GM12878 (cell line): ENCODE measurements at regions not wholly inside any gene's neighbourhood (a gene's known extent, or its start where the extent isn't known, plus 50 kb on each side); places are given as distances from the start of the nearest gene placed in this dataset.

Experiments used
- ATAC-seq: fragments of 200-7000 bp; cut with Tn5 transposase; 3 replicates; pipeline ENCODE4 v1.9.1; 2020; ENCODE audit warnings: mild to moderate bottlenecking, moderate library complexity
- BruUV-seq: library from RNA; stranded (reverse); fragments of 400-500 nt; replicated peaks from 2 replicates; lab custom pipeline; 2021; lab: Mats Ljungman, UMichigan
- CTCF ChIA-PET: fragments of 300-600 bp; sonication (Branson Sonifier 250); formaldehyde crosslinking; extraction: SDS; loops from one replicate; lab custom pipeline; 2021; ENCODE audit warnings: inconsistent platforms; lab: Yijun Ruan, JAX
- POLR2A ChIA-PET: fragments of 350-600 bp; formaldehyde crosslinking; extraction: SDS; loops from one replicate; lab custom pipeline; 2021; ENCODE audit warnings: inconsistent platforms; lab: Charles Lee
- RAD21 ChIA-PET: fragments of 300-600 bp; sonication (Branson Sonifier 250); formaldehyde crosslinking; loops from one replicate; lab custom pipeline; 2023; ENCODE audit warnings: antibody characterized with exemption; ENCODE audit not compliant: unreplicated experiment; lab: Charles Lee
- SMC1A ChIA-PET: fragments of 300-600 bp; sonication (Branson Sonifier 250); formaldehyde crosslinking; loops from one replicate; lab custom pipeline; 2023; ENCODE audit not compliant: unreplicated experiment, uncharacterized antibody; lab: Charles Lee
- DNase-seq: peaks from one replicate; pipeline ENCODE4 v3.0.0-alpha.2; 2011; ENCODE audit warnings: low read depth, low spot score
- FAIRE-seq: peaks from 3 replicates; lab custom pipeline; 2011; peaks lifted over from hg19 to GRCh38; lab: Jason Lieb, UNC
- H2AFZ ChIP-seq: 2 replicates; pipeline ENCODE4 v1.6.0; 2011; ENCODE audit warnings: low read depth, low read length, control low read depth; ENCODE audit not compliant: control insufficient read depth
- H3K27ac ChIP-seq: 2 replicates; pipeline ENCODE4 v1.5.1; 2011; ENCODE audit warnings: control low read depth; ENCODE audit not compliant: control insufficient read depth, insufficient read depth
- H3K27me3 ChIP-seq, 2 experiments: replicated peaks in 1 of 2; 2 replicates each; pipeline versions ENCODE4 v1.6.0 to v1.6.1; 2011; ENCODE audit warnings: low read length in 1 of 2; ENCODE audit not compliant: control insufficient read depth in 2 of 2, insufficient read depth in 2 of 2
- H3K36me3 ChIP-seq, 2 experiments: 2 replicates each; pipeline ENCODE4 v1.5.1; 2011; ENCODE audit warnings: low read length in 1 of 2; ENCODE audit not compliant: control insufficient read depth in 2 of 2, insufficient read depth in 2 of 2
- H3K4me1 ChIP-seq: 2 replicates; pipeline ENCODE4 v1.6.1; 2011; ENCODE audit warnings: mild to moderate bottlenecking, low read length, moderate library complexity, mixed read lengths; ENCODE audit not compliant: control insufficient read depth, insufficient read depth
- H3K4me2 ChIP-seq: 2 replicates; pipeline ENCODE4 v1.6.0; 2011; ENCODE audit warnings: control low read depth; ENCODE audit not compliant: control insufficient read depth, insufficient read depth
- H3K4me3 ChIP-seq: fragments of 200-600 bp; sonication (generic); 2 replicates; pipeline ENCODE4 v1.5.1; 2016
- H3K79me2 ChIP-seq: 2 replicates; pipeline ENCODE4 v1.6.0; 2011; ENCODE audit warnings: low read length; ENCODE audit not compliant: control insufficient read depth, insufficient read depth
- H3K9ac ChIP-seq: 2 replicates; pipeline ENCODE4 v1.8.0; 2011; ENCODE audit warnings: low read length, control low read depth, mixed read lengths; ENCODE audit not compliant: control insufficient read depth, insufficient read depth
- H3K9me3 ChIP-seq: replicated peaks from 3 replicates; pipeline ENCODE4 v1.5.1; 2011; ENCODE audit warnings: mild to moderate bottlenecking, low read length; ENCODE audit not compliant: control insufficient read depth, insufficient read depth
- H4K20me1 ChIP-seq: 2 replicates; pipeline ENCODE4 v1.6.0; 2011; ENCODE audit not compliant: control insufficient read depth, insufficient read depth
- BCL11A ChIP-seq: IDR thresholded peaks from 2 replicates; pipeline ENCODE4 v1.6.1; 2011; ENCODE audit warnings: low read depth, low read length
- CEBPB ChIP-seq, 2 experiments: fragments of 150-350 bp in 1 of 2; IDR thresholded peaks; 2 replicates each; pipeline ENCODE4 v1.6.1; 2012 to 2014; ENCODE audit warnings: low read depth in 2 of 2, low read length in 2 of 2, borderline replicate concordance in 1 of 2, inconsistent platforms in 1 of 2
- CHD1 ChIP-seq: IDR thresholded peaks from 2 replicates; pipeline ENCODE4 v1.6.1; 2012; ENCODE audit warnings: low read depth, low read length, improper control_type of control experiment
- CREM ChIP-seq: IDR thresholded peaks from 2 replicates; pipeline ENCODE4 v1.6.1; 2014; ENCODE audit warnings: antibody characterized with exemption, low read depth
- DPF2 ChIP-seq: fragments of 450-650 bp; IDR thresholded peaks from 2 replicates; pipeline ENCODE4 v1.6.1; 2017; ENCODE audit warnings: mild to moderate bottlenecking
- E2F8 ChIP-seq: fragments of 450-650 bp; IDR thresholded peaks from 2 replicates; pipeline ENCODE4 v1.6.1; 2018; ENCODE audit warnings: mild to moderate bottlenecking, low read depth, moderate library complexity; ENCODE audit not compliant: partially characterized antibody
- GABPA ChIP-seq: IDR thresholded peaks from 2 replicates; pipeline ENCODE4 v1.6.1; 2014; ENCODE audit warnings: antibody characterized with exemption, low read depth, mild to moderate bottlenecking, inconsistent platforms
- GATAD2B ChIP-seq: fragments of 450-650 bp; conservative IDR thresholded peaks from 2 replicates; pipeline ENCODE4 v1.6.1; 2017; ENCODE audit warnings: low read depth, mild to moderate bottlenecking, moderate library complexity
- HDAC2 ChIP-seq: fragments of 200-600 bp; sonication (generic); IDR thresholded peaks from 2 replicates; pipeline ENCODE4 v1.6.1; 2017
- KDM1A ChIP-seq: fragments of 200-600 bp; sonication (generic); IDR thresholded peaks from 2 replicates; pipeline ENCODE4 v1.6.1; 2016; ENCODE audit warnings: borderline replicate concordance
- KLF5 ChIP-seq: fragments of 450-650 bp; IDR thresholded peaks from 2 replicates; pipeline ENCODE4 v1.6.1; 2014; ENCODE audit warnings: mild to moderate bottlenecking; ENCODE audit not compliant: partially characterized antibody
- NFIC ChIP-seq: IDR thresholded peaks from 2 replicates; pipeline ENCODE4 v1.6.1; 2012; ENCODE audit warnings: low read depth, mild to moderate bottlenecking, inconsistent platforms, low read length, moderate library complexity
- NR2C1 ChIP-seq: fragments of 450-650 bp; IDR thresholded peaks from 2 replicates; pipeline ENCODE4 v1.6.1; 2017; ENCODE audit warnings: antibody characterized with exemption, mild to moderate bottlenecking, moderate library complexity
- POLR2A ChIP-seq: IDR thresholded peaks from 2 replicates; pipeline ENCODE4 v1.6.1; 2011; ENCODE audit warnings: low read depth, mild to moderate bottlenecking, low read length
- POLR2AphosphoS5 ChIP-seq: IDR thresholded peaks from 2 replicates; pipeline ENCODE4 v1.6.1; 2011; ENCODE audit warnings: mild to moderate bottlenecking, low read length, inconsistent platforms
- SMAD1 ChIP-seq: fragments of 450-650 bp; IDR thresholded peaks from 2 replicates; pipeline ENCODE4 v1.6.1; 2018; ENCODE audit warnings: mild to moderate bottlenecking, low read depth; ENCODE audit not compliant: partially characterized antibody
- TCF7 ChIP-seq: IDR thresholded peaks from 2 replicates; pipeline ENCODE4 v1.6.1; 2014; ENCODE audit warnings: antibody characterized with exemption, borderline replicate concordance
- WGBS: methylation state at CpG from one replicate; pipeline ENCODE4 v1.1.6; 2016; ENCODE audit warnings: low lambda C conversion rate; ENCODE audit not compliant: insufficient replicate concordance, insufficient coverage; ENCODE audit errors: missing lambda C conversion rate; 5-methylcytosine and 5-hydroxymethylcytosine counted together
- in situ Hi-C: fragments of 300-500 bp; cut with MboI; formaldehyde crosslinking; loops from 9 replicates; pipeline ENCODE4 v1.14.3; 2018; ENCODE audit warnings: mixed read lengths
- intact Hi-C: fragments of 100-400 bp; cut with micrococcal nuclease; formaldehyde crosslinking; loops from one replicate; pipeline ENCODE4 v1.14.2; 2022; ENCODE audit not compliant: unreplicated experiment

- ChIA-PET POLR2A (no interaction called here), CTCF (no interaction called here)
These were observed 425.7 kb upstream of the PPP2R3A start for GRCh38 chr3:135539854-135540253.

GRCh38 chr3:135549928-135550494 lies 415.5 kb upstream of the PPP2R3A start:
- no peak for DNase-seq
- CTCF ChIA-PET, result no interaction called here
- no peaks in the 10 kb centered on the region for H3K4me1 ChIP-seq
- no peak overlapping the region for H3K27ac ChIP-seq
- WGBS, result 46% methylated on average over 4 of the region's 4 CpGs
- POLR2A ChIA-PET, result no interaction called here
- H3K36me3 ChIP-seq, result no peaks in the 10 kb centered on the region
- no peak for FAIRE-seq
- H3K79me2 ChIP-seq, result no peaks in the 10 kb centered on the region
- ATAC-seq, result no peak
- intact Hi-C loops (no loop called here), in situ Hi-C loops (no loop called here)
- H3K9ac ChIP-seq, result no peak overlapping the region
- RAD21 ChIA-PET, result no interaction called here
- H4K20me1 ChIP-seq, result no peaks in the 10 kb centered on the region; the same call in 1 of the 2 replicates
- H2AFZ ChIP-seq, result no peak overlapping the region
- H3K9me3 ChIP-seq, result no peaks in the 10 kb centered on the region
- no peaks in the 10 kb centered on the region; a peak in 1 of 4 replicates for H3K27me3 ChIP-seq
- SMC1A ChIA-PET, result no interaction called here
- no peak overlapping the region for H3K4me2 ChIP-seq
- H3K4me3 ChIP-seq, result no peak overlapping the region
- BruUV-seq, result no TSS peak
- no peak for TF ChIP-seq E2F8
- no peak for TF ChIP-seq NR2C1
- TF ChIP-seq KDM1A, result no peak
- no peak for TF ChIP-seq DPF2
- TF ChIP-seq POLR2AphosphoS5, result no peak
- no peak for TF ChIP-seq KLF5
- TF ChIP-seq GABPA, result no peak
- TF ChIP-seq GATAD2B, result no peak
- TF ChIP-seq TCF7, result no peak
- no peak for TF ChIP-seq POLR2A
- TF ChIP-seq NFIC, result no peak
- no peak for TF ChIP-seq HDAC2
- TF ChIP-seq CHD1, result no peak
- no peak for TF ChIP-seq CEBPB (IDR thresholded peaks at IDR 0.05; ENCODE audit: borderline replicate concordance in 1 of 2, low read depth in 2 of 2, low read length in 2 of 2)
- no peak for TF ChIP-seq SMAD1
- no peak for TF ChIP-seq BCL11A
- no peak for TF ChIP-seq CREM

More at GRCh38 chr3:135539854-135540253, 425.7 kb upstream of the PPP2R3A start:
- no peak for ATAC-seq
- intact Hi-C loops, result no loop called here
- in situ Hi-C loops, result no loop called here
- Histone ChIP-seq H3K27ac (no peak overlapping the region), H3K4me3 (no peak overlapping the region), H3K27me3 (no peaks in the 10 kb centered on the region), H3K79me2 (no peaks in the 10 kb centered on the region), H3K36me3 (no peaks in the 10 kb centered on the region), H3K4me2 (no peak overlapping the region), H2AFZ (no peak overlapping the region), H4K20me1 (no peaks in the 10 kb centered on the region; the same call in 1 of the 2 replicates)
- BruUV-seq, result no TSS peak
- WGBS, result 59% methylated on average over 3 of the region's 3 CpGs
- RAD21 ChIA-PET, result no interaction called here
- TF ChIP-seq NFIC, result no peak
- TF ChIP-seq, all 136 proteins: peak for 0
- Histone ChIP-seq H3K9me3 (no peaks in the 10 kb centered on the region), H3K9ac (no peak overlapping the region), H3K4me1 (no peaks in the 10 kb centered on the region)
- SMC1A ChIA-PET, result no interaction called here
- FAIRE-seq (no peak), DNase-seq (no peak)
